GM18861 (cell line): ENCODE measurements at regions not wholly inside any gene's neighbourhood (a gene's known extent, or its start where the extent isn't known, plus 50 kb on each side); places are given as distances from the start of the nearest gene placed in this dataset.
"Not testable (repeated sequence)": the region's sequence is repeated elsewhere in the genome, so short reads cannot be mapped to it uniquely, and the experiment has no call there.

Experiments
- ATAC-seq: cut with Tn5 transposase; IDR thresholded peaks from one replicate; pipeline ENCODE4 v1.9.1; 2021; ENCODE audit not compliant: unreplicated experiment

GRCh38 chr6:112925702-112926101 lies 578.6 kb downstream of the RFPL4B start:
- no peak for ATAC-seq

GRCh38 chr6:112927641-112928320 lies 580.7 kb downstream of the RFPL4B start:
- ATAC-seq, result no peak

- ATAC-seq, result no peak
Observed at GRCh38 chr6:112929641-112930040, 582.5 kb downstream of the RFPL4B start.

GRCh38 chr6:112931832-112932231 lies 584.7 kb downstream of the RFPL4B start:
- ATAC-seq, result no peak

GRCh38 chr6:112933947-112934346 lies 586.8 kb downstream of the RFPL4B start:
- no peak for ATAC-seq

GRCh38 chr6:112934433-112935327 lies 587.5 kb downstream of the RFPL4B start:
- no peak for ATAC-seq

GRCh38 chr6:112935402-112936078 lies 588.4 kb downstream of the RFPL4B start:
- ATAC-seq, result no peak

GRCh38 chr6:112936079-112936472 lies 588.9 kb downstream of the RFPL4B start:
- no peak for ATAC-seq

GRCh38 chr6:112936504-112936903 lies 589.4 kb downstream of the RFPL4B start:
- ATAC-seq, result no peak

GRCh38 chr6:112937690-112938089 lies 590.6 kb downstream of the RFPL4B start:
- not testable (repeated sequence) for ATAC-seq

GRCh38 chr6:112938650-112939049 lies 591.5 kb downstream of the RFPL4B start:
- no peak for ATAC-seq

GRCh38 chr6:112939563-112939962 lies 592.4 kb downstream of the RFPL4B start:
- ATAC-seq, result no peak

- no peak for ATAC-seq
Observed at GRCh38 chr6:112941613-112942012, 594.5 kb downstream of the RFPL4B start.

GRCh38 chr6:112946051-112946450 lies 598.9 kb downstream of the RFPL4B start:
- ATAC-seq, result no peak

- ATAC-seq, result no peak
Observed at GRCh38 chr6:112947507-112947906, 600.4 kb downstream of the RFPL4B start.

GRCh38 chr6:112951829-112952228 lies 604.7 kb downstream of the RFPL4B start:
- no peak for ATAC-seq

GRCh38 chr6:112955743-112956142 lies 608.6 kb downstream of the RFPL4B start:
- not testable (repeated sequence) for ATAC-seq

GRCh38 chr6:112956696-112957535 lies 609.8 kb downstream of the RFPL4B start:
- no peak for ATAC-seq

GRCh38 chr6:112957536-112957916 lies 610.4 kb downstream of the RFPL4B start:
- ATAC-seq, result no peak

- not testable (repeated sequence) for ATAC-seq
Observed at GRCh38 chr6:112960130-112960529, 613.0 kb downstream of the RFPL4B start.

- no peak for ATAC-seq
Observed at GRCh38 chr6:112967974-112968373, 620.8 kb downstream of the RFPL4B start.
